Glutamatergic neuron (in vitro differentiated cells): ENCODE measurements at regions not wholly inside any gene's neighbourhood (a gene's known extent, or its start where the extent isn't known, plus 50 kb on each side); places are given as distances from the start of the nearest gene placed in this dataset.

Source experiments
- DNase-seq: peaks from one replicate; pipeline ENCODE4 v3.0.0; 2022
- H3K27ac Mint-ChIP-seq: one replicate; pipeline ENCODE4 v1.8.0; 2020; ENCODE audit warnings: mild to moderate bottlenecking, mixed read lengths, inconsistent platforms; ENCODE audit not compliant: unreplicated experiment
- H3K27me3 Mint-ChIP-seq: one replicate; pipeline ENCODE4 v1.8.0; 2020; ENCODE audit warnings: mild to moderate bottlenecking, moderate library complexity, mixed read lengths, inconsistent platforms; ENCODE audit not compliant: unreplicated experiment
- H3K36me3 Mint-ChIP-seq: one replicate; pipeline ENCODE4 v1.8.0; 2020; ENCODE audit warnings: mild to moderate bottlenecking, mixed read lengths, inconsistent platforms; ENCODE audit not compliant: unreplicated experiment
- H3K4me1 Mint-ChIP-seq: one replicate; pipeline ENCODE4 v1.8.0; 2020; ENCODE audit warnings: mild to moderate bottlenecking, low read depth, mixed read lengths, inconsistent platforms; ENCODE audit not compliant: unreplicated experiment
- H3K4me3 Mint-ChIP-seq: one replicate; pipeline ENCODE4 v1.8.0; 2020; ENCODE audit warnings: mild to moderate bottlenecking, mixed read lengths, inconsistent platforms; ENCODE audit not compliant: unreplicated experiment
- H3K9me3 Mint-ChIP-seq: one replicate; pipeline ENCODE4 v1.8.0; 2020; ENCODE audit warnings: mild to moderate bottlenecking, moderate library complexity, mixed read lengths, inconsistent platforms; ENCODE audit not compliant: unreplicated experiment
- CTCF ChIP-seq: fragments of 200-600 bp; sonication (generic); IDR thresholded peaks from one replicate; pipeline ENCODE4 v1.5.0; 2021; ENCODE audit not compliant: partially characterized antibody, unreplicated experiment

- no peak overlapping the region for H3K27ac Mint-ChIP-seq
- no peak for TF ChIP-seq CTCF
- peaks cover 2% of the 10 kb centered on the region for H3K27me3 Mint-ChIP-seq
- no peak overlapping the region for H3K4me3 Mint-ChIP-seq
- no peaks in the 10 kb centered on the region for H3K9me3 Mint-ChIP-seq
- peaks cover 37% of the 10 kb centered on the region for H3K4me1 Mint-ChIP-seq
- H3K36me3 Mint-ChIP-seq, result no peaks in the 10 kb centered on the region
- no peak for DNase-seq
These were observed 162.2 kb downstream of the LY86 start for GRCh38 chr6:6750594-6751265.

- no peaks in the 10 kb centered on the region for H3K9me3 Mint-ChIP-seq
- H3K27me3 Mint-ChIP-seq, result peaks cover 2% of the 10 kb centered on the region
These were observed 162.7 kb downstream of the LY86 start for GRCh38 chr6:6751266-6751596.

GRCh38 chr6:6751619-6752023 is 163.1 kb downstream of the LY86 start:
- no peak for DNase-seq
- Mint-ChIP-seq H3K27me3 (peaks cover 2% of the 10 kb centered on the region), H3K36me3 (no peaks in the 10 kb centered on the region), H3K4me1 (peaks cover 36% of the 10 kb centered on the region), H3K27ac (no peak overlapping the region), H3K9me3 (no peaks in the 10 kb centered on the region), H3K4me3 (no peak overlapping the region)
- no peak for TF ChIP-seq CTCF

More at GRCh38 chr6:6751266-6751596, 162.7 kb downstream of the LY86 start:
- peaks cover 37% of the 10 kb centered on the region for H3K4me1 Mint-ChIP-seq
- H3K27ac Mint-ChIP-seq, result no peak overlapping the region
- H3K4me3 Mint-ChIP-seq, result no peak overlapping the region
- TF ChIP-seq CTCF, result no peak
- no peaks in the 10 kb centered on the region for H3K36me3 Mint-ChIP-seq
- no peak for DNase-seq

- DNase-seq, result no peak
- H3K9me3 Mint-ChIP-seq, result no peaks in the 10 kb centered on the region
- H3K36me3 Mint-ChIP-seq, result no peaks in the 10 kb centered on the region
- H3K4me3 Mint-ChIP-seq, result no peak overlapping the region
- TF ChIP-seq CTCF, result no peak
- no peak overlapping the region for H3K27ac Mint-ChIP-seq
- H3K27me3 Mint-ChIP-seq, result peaks cover 2% of the 10 kb centered on the region
- peaks cover 31% of the 10 kb centered on the region for H3K4me1 Mint-ChIP-seq
These were observed 163.6 kb downstream of the LY86 start for GRCh38 chr6:6752129-6752528.

- no peak for DNase-seq
- H3K36me3 Mint-ChIP-seq, result no peaks in the 10 kb centered on the region
- TF ChIP-seq CTCF, result no peak
- H3K4me1 Mint-ChIP-seq, result peaks cover 25% of the 10 kb centered on the region
- no peak overlapping the region for H3K4me3 Mint-ChIP-seq
- H3K27me3 Mint-ChIP-seq, result peaks cover 2% of the 10 kb centered on the region
- no peak overlapping the region for H3K27ac Mint-ChIP-seq
- H3K9me3 Mint-ChIP-seq, result no peaks in the 10 kb centered on the region
These were observed 164.8 kb downstream of the LY86 start for GRCh38 chr6:6753301-6753700.
